ENCODE measurements at regions not wholly inside any gene's neighbourhood (a gene's known extent, or its start where the extent isn't known, plus 50 kb on each side); places are given as distances from the start of the nearest gene placed in this dataset.

DNA sequence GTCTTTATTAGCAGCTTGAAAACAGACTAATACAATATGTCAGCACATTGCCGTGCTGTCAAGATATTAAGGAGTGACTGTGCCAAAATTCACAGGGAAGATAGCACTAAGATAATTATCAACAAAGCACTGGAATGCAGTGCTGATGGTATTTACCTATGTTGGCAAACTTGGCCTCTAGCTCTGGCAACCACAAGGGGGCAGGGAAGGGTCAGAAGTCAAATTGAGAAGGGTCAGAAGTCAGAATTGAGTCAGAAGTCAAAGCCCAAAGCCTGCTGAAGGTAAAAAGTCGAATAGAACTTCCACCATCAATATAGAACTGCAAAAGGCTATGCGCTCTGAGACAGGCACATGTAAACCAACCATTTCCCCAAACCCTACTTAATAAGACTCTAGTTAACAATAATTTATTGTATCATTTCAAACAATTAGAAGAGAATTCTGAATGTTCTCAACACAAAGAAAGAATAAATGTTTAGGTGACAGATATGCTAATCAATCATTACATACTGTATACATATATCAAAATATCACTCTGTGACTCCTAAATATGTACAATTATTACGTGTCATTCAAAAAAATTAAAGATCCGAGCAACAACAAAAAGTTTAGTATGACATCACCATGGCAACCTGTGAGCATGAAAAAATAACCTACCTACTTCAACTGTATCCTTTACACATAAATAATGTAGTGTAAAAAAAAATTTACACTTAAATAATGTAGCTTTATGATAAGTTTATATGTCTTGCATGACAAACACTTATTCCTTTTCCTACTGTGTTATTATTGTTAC lies 916.1 kb downstream of the KCNJ2 start:
- TF ChIP-seq, protein P1, sequence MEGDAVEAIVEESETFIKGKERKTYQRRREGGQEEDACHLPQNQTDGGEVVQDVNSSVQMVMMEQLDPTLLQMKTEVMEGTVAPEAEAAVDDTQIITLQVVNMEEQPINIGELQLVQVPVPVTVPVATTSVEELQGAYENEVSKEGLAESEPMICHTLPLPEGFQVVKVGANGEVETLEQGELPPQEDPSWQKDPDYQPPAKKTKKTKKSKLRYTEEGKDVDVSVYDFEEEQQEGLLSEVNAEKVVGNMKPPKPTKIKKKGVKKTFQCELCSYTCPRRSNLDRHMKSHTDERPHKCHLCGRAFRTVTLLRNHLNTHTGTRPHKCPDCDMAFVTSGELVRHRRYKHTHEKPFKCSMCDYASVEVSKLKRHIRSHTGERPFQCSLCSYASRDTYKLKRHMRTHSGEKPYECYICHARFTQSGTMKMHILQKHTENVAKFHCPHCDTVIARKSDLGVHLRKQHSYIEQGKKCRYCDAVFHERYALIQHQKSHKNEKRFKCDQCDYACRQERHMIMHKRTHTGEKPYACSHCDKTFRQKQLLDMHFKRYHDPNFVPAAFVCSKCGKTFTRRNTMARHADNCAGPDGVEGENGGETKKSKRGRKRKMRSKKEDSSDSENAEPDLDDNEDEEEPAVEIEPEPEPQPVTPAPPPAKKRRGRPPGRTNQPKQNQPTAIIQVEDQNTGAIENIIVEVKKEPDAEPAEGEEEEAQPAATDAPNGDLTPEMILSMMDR (conservative IDR thresholded peaks at IDR 0.05) = peak; percentile 45
- TF ChIP-seq EZH2 (IDR thresholded peaks at IDR 0.05; ENCODE audit: low read depth) = no peak

Measured in PC-9 (cell line).